ENCODE measurements at regions not wholly inside any gene's neighbourhood (a gene's known extent, or its start where the extent isn't known, plus 50 kb on each side); places are given as distances from the start of the nearest gene placed in this dataset.
"Not testable (repeated sequence)": the region's sequence is repeated elsewhere in the genome, so short reads cannot be mapped to it uniquely, and the experiment has no call there.

- Histone ChIP-seq H3K36me3 (no peaks in the 10 kb centered on the region), H3K4me3 (no peak overlapping the region), H3K27me3 (no peaks in the 10 kb centered on the region), H3K9me3 (no peaks in the 10 kb centered on the region), H3K27ac (no peak overlapping the region), H3K4me1 (no peaks in the 10 kb centered on the region)
- TF ChIP-seq CTCF (IDR thresholded peaks at IDR 0.05): no peak
- TF ChIP-seq POLR2A (IDR thresholded peaks at IDR 0.05): no peak
- TF ChIP-seq POLR2AphosphoS5 (IDR thresholded peaks at IDR 0.05; ENCODE audit: insufficient read depth in 1 of 2, low read depth in 1 of 2): no peak
- intact Hi-C loops (cut with DNase I): no loop called here
- no peak for DNase-seq (ENCODE audit: extremely low spot score in 2 of 2)
Measured at GRCh38 chr20:47921408-47921807, 136.1 kb upstream of the SULF2 start.

- TF ChIP-seq POLR2A (IDR thresholded peaks at IDR 0.05) (no peak), POLR2AphosphoS5 (IDR thresholded peaks at IDR 0.05; ENCODE audit: insufficient read depth in 1 of 2, low read depth in 1 of 2) (no peak), CTCF (IDR thresholded peaks at IDR 0.05) (no peak)
- Histone ChIP-seq H3K36me3 (no peaks in the 10 kb centered on the region), H3K27ac (no peak overlapping the region), H3K4me3 (no peak overlapping the region), H3K27me3 (no peaks in the 10 kb centered on the region), H3K9me3 (no peaks in the 10 kb centered on the region), H3K4me1 (peaks cover 5% of the 10 kb centered on the region)
- DNase-seq (ENCODE audit: extremely low spot score in 2 of 2): no peak
- intact Hi-C loops (cut with DNase I): no loop called here
Measured at GRCh38 chr20:47917549-47918070, 132.3 kb upstream of the SULF2 start.

GRCh38 chr20:47915495-47915894 lies 130.2 kb upstream of the SULF2 start:
- intact Hi-C loops (cut with DNase I): no loop called here
- TF ChIP-seq CTCF (IDR thresholded peaks at IDR 0.05) (no peak), POLR2A (IDR thresholded peaks at IDR 0.05) (no peak), POLR2AphosphoS5 (IDR thresholded peaks at IDR 0.05; ENCODE audit: insufficient read depth in 1 of 2, low read depth in 1 of 2) (no peak)
- Histone ChIP-seq H3K27me3 (no peaks in the 10 kb centered on the region), H3K4me3 (no peak overlapping the region), H3K27ac (no peak overlapping the region), H3K9me3 (no peaks in the 10 kb centered on the region), H3K4me1 (peaks cover 10% of the 10 kb centered on the region), H3K36me3 (no peaks in the 10 kb centered on the region)
- DNase-seq (ENCODE audit: extremely low spot score in 2 of 2): no peak

- Histone ChIP-seq H3K4me3 (no peak overlapping the region), H3K27ac (no peak overlapping the region), H3K9me3 (no peaks in the 10 kb centered on the region), H3K4me1 (peaks cover 10% of the 10 kb centered on the region), H3K36me3 (no peaks in the 10 kb centered on the region), H3K27me3 (no peaks in the 10 kb centered on the region)
- intact Hi-C loops (cut with DNase I): no loop called here
- TF ChIP-seq CTCF (IDR thresholded peaks at IDR 0.05): no peak
- TF ChIP-seq POLR2AphosphoS5 (IDR thresholded peaks at IDR 0.05; ENCODE audit: insufficient read depth in 1 of 2, low read depth in 1 of 2): no peak
- no peak for TF ChIP-seq POLR2A (IDR thresholded peaks at IDR 0.05)
- no peak for DNase-seq (ENCODE audit: extremely low spot score in 2 of 2)
Measured at GRCh38 chr20:47914792-47915191, 129.5 kb upstream of the SULF2 start.

GRCh38 chr20:47912786-47913501 lies 127.7 kb upstream of the SULF2 start:
- H3K9me3 ChIP-seq; H3K27me3 ChIP-seq; DNase-seq (ENCODE audit: extremely low spot score in 2 of 2); H3K36me3 ChIP-seq; H3K27ac ChIP-seq; intact Hi-C loops (cut with DNase I); H3K4me3 ChIP-seq: not testable (repeated sequence)
- peaks cover 26% of the 10 kb centered on the region for H3K4me1 ChIP-seq

GRCh38 chr20:47912165-47912564 lies 126.9 kb upstream of the SULF2 start:
- intact Hi-C loops (cut with DNase I); H3K9me3 ChIP-seq; DNase-seq (ENCODE audit: extremely low spot score in 2 of 2); H3K36me3 ChIP-seq; H3K27me3 ChIP-seq; H3K27ac ChIP-seq; H3K4me3 ChIP-seq: not testable (repeated sequence)
- peaks cover 26% of the 10 kb centered on the region for H3K4me1 ChIP-seq

GRCh38 chr20:47909696-47910369 lies 124.6 kb upstream of the SULF2 start:
- not testable (repeated sequence) for H3K27ac ChIP-seq

GRCh38 chr20:47908361-47909035 lies 123.2 kb upstream of the SULF2 start:
- peaks cover 21% of the 10 kb centered on the region for H3K4me1 ChIP-seq
- H3K36me3 ChIP-seq; H3K27me3 ChIP-seq; H3K4me3 ChIP-seq; DNase-seq (ENCODE audit: extremely low spot score in 2 of 2); intact Hi-C loops (cut with DNase I); H3K27ac ChIP-seq; H3K9me3 ChIP-seq: not testable (repeated sequence)

More at GRCh38 chr20:47909696-47910369, 124.6 kb upstream of the SULF2 start:
- DNase-seq (ENCODE audit: extremely low spot score in 2 of 2); H3K9me3 ChIP-seq; H3K36me3 ChIP-seq; H3K27me3 ChIP-seq; H3K4me3 ChIP-seq; intact Hi-C loops (cut with DNase I): not testable (repeated sequence)
- peaks cover 23% of the 10 kb centered on the region for H3K4me1 ChIP-seq
